ENCODE measurements at regions not wholly inside any gene's neighbourhood (a gene's known extent, or its start where the extent isn't known, plus 50 kb on each side); places are given as distances from the start of the nearest gene placed in this dataset.

DNA sequence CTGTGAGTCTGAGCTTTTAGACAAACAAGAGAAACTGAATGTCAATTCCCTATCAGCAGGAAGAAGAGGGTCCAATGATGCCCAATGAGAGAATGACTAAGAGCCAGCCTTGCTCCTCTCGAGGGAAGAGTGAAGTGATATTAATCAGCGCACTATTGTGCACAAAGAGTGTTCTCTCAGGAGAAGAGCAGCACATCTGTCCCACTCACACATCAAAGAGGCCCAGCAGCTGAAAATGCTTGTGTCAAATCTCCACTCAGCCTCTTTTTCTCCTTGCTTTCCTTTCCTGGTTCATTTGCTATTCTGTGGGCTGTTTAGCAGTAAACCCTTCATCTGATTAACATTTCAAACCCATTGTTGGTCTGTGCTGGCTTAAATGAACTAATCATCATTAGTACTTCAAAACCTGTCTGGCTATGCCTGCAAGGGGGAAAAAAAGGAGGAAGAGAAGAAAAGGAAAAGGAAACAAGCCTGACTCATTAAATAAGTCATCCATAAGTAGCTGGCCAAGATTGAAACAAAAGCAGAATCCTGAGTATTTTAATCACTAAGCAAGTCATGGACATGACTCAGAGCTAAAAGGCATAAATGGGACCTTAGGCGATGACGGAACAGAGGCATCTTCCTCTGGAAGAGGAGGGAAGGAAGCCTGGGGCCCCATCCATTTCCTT lies 912.7 kb downstream of the TUSC7 start:
- TF ChIP-seq, protein P1, sequence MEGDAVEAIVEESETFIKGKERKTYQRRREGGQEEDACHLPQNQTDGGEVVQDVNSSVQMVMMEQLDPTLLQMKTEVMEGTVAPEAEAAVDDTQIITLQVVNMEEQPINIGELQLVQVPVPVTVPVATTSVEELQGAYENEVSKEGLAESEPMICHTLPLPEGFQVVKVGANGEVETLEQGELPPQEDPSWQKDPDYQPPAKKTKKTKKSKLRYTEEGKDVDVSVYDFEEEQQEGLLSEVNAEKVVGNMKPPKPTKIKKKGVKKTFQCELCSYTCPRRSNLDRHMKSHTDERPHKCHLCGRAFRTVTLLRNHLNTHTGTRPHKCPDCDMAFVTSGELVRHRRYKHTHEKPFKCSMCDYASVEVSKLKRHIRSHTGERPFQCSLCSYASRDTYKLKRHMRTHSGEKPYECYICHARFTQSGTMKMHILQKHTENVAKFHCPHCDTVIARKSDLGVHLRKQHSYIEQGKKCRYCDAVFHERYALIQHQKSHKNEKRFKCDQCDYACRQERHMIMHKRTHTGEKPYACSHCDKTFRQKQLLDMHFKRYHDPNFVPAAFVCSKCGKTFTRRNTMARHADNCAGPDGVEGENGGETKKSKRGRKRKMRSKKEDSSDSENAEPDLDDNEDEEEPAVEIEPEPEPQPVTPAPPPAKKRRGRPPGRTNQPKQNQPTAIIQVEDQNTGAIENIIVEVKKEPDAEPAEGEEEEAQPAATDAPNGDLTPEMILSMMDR (IDR thresholded peaks at IDR 0.05), result no peak
- no peak for TF ChIP-seq POLR2A (IDR thresholded peaks at IDR 0.05)
